ENCODE measurements at regions not wholly inside any gene's neighbourhood (a gene's known extent, or its start where the extent isn't known, plus 50 kb on each side); places are given as distances from the start of the nearest gene placed in this dataset.

DNA sequence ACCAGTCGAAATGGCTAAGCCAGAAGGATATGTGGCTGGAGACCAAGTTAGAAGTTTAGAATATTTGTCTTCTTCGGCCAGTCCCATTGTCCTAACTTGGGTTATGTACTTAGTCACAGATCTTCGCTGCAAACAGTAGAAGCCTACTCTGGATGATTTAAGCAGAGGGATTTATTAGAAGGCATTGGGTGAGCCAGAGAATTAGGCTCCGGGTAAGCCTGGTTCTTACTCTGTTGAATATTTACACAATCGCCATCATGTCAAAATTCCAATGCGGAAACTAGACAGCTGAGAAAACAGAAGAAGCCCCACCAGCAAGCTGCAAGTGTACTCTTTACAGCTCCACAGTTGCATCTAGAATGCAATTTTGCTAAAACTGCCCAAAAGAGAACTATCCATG, 276.6 kb downstream of the CMPK2 start:
- POLR2A ChIA-PET = no interaction called here
- no peaks in the 10 kb centered on the region for H3K4me1 Mint-ChIP-seq
- no peak for ATAC-seq

DNA sequence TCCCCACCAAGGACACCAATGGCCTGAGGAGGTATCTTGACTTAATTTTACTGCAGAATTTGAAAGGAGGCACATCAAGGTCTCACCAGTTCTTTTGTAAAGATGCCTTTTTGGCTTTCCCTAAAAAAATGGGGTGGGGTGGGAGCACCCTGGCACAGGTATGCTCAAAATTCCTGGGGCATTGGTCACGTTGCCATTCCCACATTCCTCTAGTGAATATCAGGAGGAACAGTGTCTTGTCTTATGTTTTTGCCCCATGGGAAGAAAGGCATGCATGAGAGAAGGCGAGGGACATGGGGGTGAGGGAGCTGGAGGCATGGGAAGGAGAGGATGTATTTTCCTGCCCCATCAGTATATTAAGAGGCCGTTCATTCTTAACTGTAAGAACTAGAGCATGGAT, 275.3 kb downstream of the CMPK2 start:
- H3K27me3 Mint-ChIP-seq = peaks cover 0 to 7% (median 1%) of the 10 kb centered on the region in 5 donors
- POLR2A ChIA-PET = no interaction called here
- no peaks in the 10 kb centered on the region for H3K4me1 Mint-ChIP-seq
- H3K36me3 Mint-ChIP-seq = no peaks in the 10 kb centered on the region
- H3K27ac Mint-ChIP-seq = no peak overlapping the region
- DNase-seq (no peak), ATAC-seq (no peak)
- H3K9me3 Mint-ChIP-seq = peaks cover 0 to 14% (median 0%) of the 10 kb centered on the region in 9 donors
- H3K4me3 Mint-ChIP-seq = no peak overlapping the region

More for the DNA sequence above, 276.6 kb downstream of the CMPK2 start:
- Mint-ChIP-seq H3K4me3 (no peak overlapping the region), H3K9me3 (peaks cover 0 to 14% (median 0%) of the 10 kb centered on the region in 9 donors), H3K27ac (no peak overlapping the region), H3K27me3 (peaks cover 0 to 7% (median 1%) of the 10 kb centered on the region in 5 donors), H3K36me3 (no peaks in the 10 kb centered on the region)
- DNase-seq = no peak

DNA sequence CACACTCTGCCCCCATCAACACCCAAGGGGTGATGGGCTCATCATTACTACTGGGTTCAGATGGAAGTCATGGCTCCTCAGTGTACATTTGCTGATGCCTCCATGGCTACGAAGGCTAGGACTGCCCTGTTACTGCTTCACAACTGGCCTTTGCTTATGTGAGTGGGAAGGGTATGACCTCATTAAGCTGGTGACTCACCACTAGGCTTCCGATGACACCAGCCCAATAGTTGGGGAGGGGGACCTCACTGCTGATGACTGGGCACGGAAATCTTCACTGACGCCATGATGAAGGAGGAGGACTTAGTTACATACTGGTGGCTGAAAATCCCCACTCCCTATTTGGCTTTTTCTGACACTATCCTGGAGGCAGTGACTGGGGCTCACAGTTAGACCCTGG, 263.2 kb downstream of the CMPK2 start:
- no peak for DNase-seq
- Mint-ChIP-seq H3K4me1 (no peaks in the 10 kb centered on the region), H3K4me3 (no peak overlapping the region), H3K9me3 (peaks cover 0 to 1% (median 0%) of the 10 kb centered on the region in 9 donors), H3K27me3 (peaks cover 0 to 9% (median 2%) of the 10 kb centered on the region in 5 donors), H3K36me3 (peaks cover 0 to under 1% (median 0%) of the 10 kb centered on the region in 3 donors), H3K27ac (no peak overlapping the region)
- ATAC-seq = no peak
- POLR2A ChIA-PET = no interaction called here

DNA sequence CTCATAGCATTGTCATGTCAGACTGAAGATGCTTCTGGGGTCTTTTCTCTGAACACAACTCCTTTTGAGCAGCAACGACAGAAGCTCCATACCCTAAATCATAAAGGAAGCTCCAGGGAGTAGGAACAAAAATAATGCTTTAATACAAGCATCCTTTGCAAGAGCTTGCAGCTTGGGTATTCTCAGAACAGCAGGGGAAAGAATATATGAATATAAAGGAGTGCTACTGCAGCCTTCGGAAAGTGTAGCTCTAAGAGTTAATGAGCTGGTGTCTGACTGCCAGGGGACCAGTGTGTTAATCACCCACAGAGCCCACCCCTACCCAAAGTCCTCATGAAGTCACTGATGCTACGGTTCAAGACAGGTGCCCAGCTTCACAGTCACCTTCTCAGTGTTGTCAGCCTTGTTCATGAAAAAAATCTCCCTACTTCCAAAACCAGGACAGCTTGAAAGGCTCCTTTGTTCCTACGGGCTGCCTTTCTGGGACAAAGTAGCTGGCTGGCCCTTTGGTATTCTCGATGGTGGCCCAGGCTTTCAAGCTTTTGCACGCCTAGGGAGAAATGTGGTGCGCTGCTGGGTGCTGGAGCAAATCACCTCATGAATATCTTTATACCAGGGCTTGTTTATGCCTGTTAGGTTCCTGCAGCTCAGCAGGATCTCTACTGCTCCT, 259.7 kb downstream of the CMPK2 start:
- Mint-ChIP-seq H3K36me3 (no peaks in the 10 kb centered on the region), H3K4me1 (no peaks in the 10 kb centered on the region), H3K27me3 (peaks cover 0 to 10% (median 1%) of the 10 kb centered on the region in 5 donors), H3K4me3 (no peak overlapping the region), H3K27ac (no peak overlapping the region), H3K9me3 (peaks cover 0 to 13% (median 1%) of the 10 kb centered on the region in 9 donors)
- DNase-seq (no peak), ATAC-seq (no peak)
- POLR2A ChIA-PET = no interaction called here

DNA sequence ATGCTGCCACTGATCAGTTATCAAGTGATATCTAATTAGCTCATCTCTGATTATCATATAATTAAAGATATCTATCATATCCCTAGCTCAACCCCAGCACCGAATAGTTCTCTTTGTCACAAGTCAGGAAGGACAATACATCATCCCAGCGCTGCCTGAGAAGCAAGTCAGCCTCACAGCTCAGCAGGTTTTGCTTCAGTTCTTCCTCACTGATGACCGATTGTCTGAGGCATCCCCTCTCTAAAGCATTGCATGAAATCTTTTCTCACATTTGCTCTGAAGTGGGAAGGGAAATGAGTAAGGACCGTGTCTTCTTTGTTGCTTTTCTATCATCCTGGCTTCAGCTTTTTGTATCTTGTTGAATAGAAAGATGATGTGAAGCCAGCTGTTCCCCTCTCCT, 247.9 kb downstream of the CMPK2 start:
- ATAC-seq (no peak), DNase-seq (no peak)
- H3K27ac Mint-ChIP-seq = no peak overlapping the region
- POLR2A ChIA-PET = no interaction called here
- peaks cover 4 to 23% (median 10%) of the 10 kb centered on the region in 5 donors for H3K27me3 Mint-ChIP-seq
- no peaks in the 10 kb centered on the region for H3K4me1 Mint-ChIP-seq
- peaks cover 0 to 19% (median 9%) of the 10 kb centered on the region in 9 donors for H3K9me3 Mint-ChIP-seq
- H3K4me3 Mint-ChIP-seq = no peak overlapping the region
- H3K36me3 Mint-ChIP-seq = peaks cover 0 to 8% (median 0%) of the 10 kb centered on the region in 3 donors

DNA sequence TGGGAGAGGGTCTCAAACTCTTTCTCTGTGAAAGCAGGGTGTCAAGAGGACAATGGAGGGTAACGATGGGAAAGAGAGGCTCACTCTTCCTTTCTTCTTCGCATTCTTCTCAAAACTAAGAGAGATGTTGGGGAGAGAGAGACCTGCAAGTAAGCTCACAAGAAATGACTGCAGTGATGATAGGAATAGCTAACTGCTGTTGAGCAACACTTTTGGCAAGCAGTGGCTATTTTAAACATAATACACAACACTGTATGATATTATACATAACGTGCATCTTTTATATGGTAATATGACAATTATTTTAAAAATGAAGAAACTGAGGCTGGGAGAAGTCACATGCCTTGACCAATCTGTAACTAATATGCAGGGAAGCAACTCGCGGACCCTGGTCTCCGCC, 247.5 kb downstream of the CMPK2 start:
- peaks cover 0 to 15% (median 7%) of the 10 kb centered on the region in 9 donors for H3K9me3 Mint-ChIP-seq
- H3K36me3 Mint-ChIP-seq = peaks cover 0 to 5% (median 0%) of the 10 kb centered on the region in 3 donors
- H3K27ac Mint-ChIP-seq = no peak overlapping the region
- H3K27me3 Mint-ChIP-seq = peaks cover 4 to 23% (median 10%) of the 10 kb centered on the region in 5 donors
- no peaks in the 10 kb centered on the region for H3K4me1 Mint-ChIP-seq
- ATAC-seq (no peak), DNase-seq (no peak)
- POLR2A ChIA-PET = no interaction called here
- H3K4me3 Mint-ChIP-seq = no peak overlapping the region

DNA sequence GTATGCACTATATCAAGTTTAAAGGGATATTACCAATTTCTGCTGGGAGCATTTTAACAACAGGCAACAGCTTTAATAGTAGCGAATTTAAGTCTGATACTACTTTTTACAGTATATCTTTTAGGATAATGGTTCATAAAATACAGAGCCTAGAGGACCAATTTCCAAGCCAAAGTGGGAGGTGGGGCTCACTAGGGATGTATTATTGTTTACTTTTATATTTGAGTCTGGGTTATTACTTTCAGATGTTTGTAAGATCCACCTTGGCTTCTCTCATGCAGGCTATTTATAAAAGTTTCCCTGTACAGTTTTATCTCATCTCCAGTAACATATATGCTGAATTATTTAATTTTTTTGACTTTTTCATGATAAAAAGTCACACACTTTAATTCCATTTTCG, 242.0 kb downstream of the CMPK2 start:
- no peak overlapping the region for H3K27ac Mint-ChIP-seq
- POLR2A ChIA-PET = no interaction called here
- peaks cover 0 to 10% (median 3%) of the 10 kb centered on the region in 5 donors for H3K27me3 Mint-ChIP-seq
- H3K36me3 Mint-ChIP-seq = no peaks in the 10 kb centered on the region
- no peaks in the 10 kb centered on the region for H3K9me3 Mint-ChIP-seq
- DNase-seq (no peak), ATAC-seq (no peak)
- H3K4me3 Mint-ChIP-seq = no peak overlapping the region
- H3K4me1 Mint-ChIP-seq = no peaks in the 10 kb centered on the region

DNA sequence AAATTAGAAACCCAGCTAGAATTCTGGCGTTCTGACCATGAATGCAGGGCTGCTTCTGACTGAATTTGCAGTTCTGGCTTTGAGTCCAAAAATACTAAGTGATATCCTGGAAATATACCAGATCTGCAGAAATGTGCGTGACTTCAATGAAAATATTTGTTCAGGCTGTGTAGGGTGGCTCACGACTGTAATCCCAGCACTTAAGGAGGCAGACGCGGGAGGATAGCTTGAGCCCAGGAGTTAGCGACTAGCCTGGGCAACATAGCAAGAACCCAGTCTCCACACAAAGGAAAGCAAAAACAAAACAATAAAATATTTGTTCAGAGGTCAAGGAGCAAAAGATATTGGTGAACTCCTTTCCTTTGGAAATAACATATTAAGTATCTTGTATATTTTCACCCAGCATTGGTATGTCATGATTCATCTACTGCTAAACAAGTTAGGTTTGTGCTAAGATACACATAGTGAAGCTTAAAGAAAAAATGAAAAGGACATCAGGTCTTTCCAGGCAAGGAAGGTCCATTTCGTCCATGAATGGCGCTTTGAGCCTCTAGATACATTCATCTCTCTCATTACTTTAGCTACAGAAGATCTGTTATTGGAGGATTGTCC, 239.2 kb downstream of the CMPK2 start:
- Mint-ChIP-seq H3K4me3 (no peak overlapping the region), H3K36me3 (no peaks in the 10 kb centered on the region), H3K4me1 (no peaks in the 10 kb centered on the region), H3K9me3 (peaks cover 0 to 9% (median 0%) of the 10 kb centered on the region in 9 donors), H3K27me3 (peaks cover 4 to 21% (median 5%) of the 10 kb centered on the region in 5 donors), H3K27ac (no peak overlapping the region)
- POLR2A ChIA-PET = no interaction called here
- no peak for DNase-seq
- no peak for ATAC-seq

DNA sequence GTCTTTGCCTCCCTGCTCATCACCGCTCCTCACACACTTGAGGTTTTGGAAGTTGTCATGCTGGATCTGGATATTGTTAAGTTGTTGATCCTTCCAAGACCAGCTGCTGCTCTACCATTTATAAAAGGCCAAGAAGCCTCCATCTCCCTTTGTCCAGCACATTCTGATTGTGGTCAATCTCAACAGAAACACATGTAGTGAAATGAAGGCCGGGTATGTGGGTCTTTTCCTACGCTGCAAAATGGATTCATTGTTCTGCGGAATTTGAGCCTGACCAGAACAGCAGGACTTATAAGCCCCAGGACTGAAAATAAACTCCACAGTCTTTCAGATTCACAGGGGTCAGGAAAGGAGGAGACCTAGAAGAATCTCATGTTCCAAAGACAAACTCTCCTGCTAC, 238.4 kb downstream of the CMPK2 start:
- Mint-ChIP-seq H3K4me1 (no peaks in the 10 kb centered on the region), H3K9me3 (peaks cover 0 to 9% (median 0%) of the 10 kb centered on the region in 9 donors), H3K36me3 (no peaks in the 10 kb centered on the region), H3K27me3 (peaks cover 4 to 21% (median 5%) of the 10 kb centered on the region in 5 donors), H3K4me3 (no peak overlapping the region), H3K27ac (no peak overlapping the region)
- no peak for ATAC-seq
- POLR2A ChIA-PET = no interaction called here
- no peak for DNase-seq

DNA sequence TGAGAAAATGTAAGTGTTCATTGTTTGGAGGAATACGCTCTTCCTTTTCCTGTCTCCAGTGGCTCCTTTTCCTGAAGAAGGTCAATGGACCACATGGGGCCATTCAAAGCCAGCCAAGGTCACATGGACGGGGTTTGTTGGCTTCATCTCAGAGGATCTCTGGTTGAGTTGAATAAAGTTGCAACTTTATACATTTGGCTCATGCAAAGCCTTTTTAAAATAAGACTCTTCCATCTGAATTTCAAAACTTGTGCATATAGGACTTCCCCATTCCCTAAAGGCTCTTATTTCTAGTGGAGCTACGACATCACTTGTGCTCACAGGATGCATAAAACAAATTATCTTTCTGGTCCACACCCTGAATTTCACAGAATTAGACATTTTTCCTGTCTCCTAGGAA, 235.5 kb downstream of the CMPK2 start:
- H3K27ac Mint-ChIP-seq = no peak overlapping the region
- DNase-seq = no peak
- no peaks in the 10 kb centered on the region for H3K36me3 Mint-ChIP-seq
- POLR2A ChIA-PET = no interaction called here
- peaks cover 2 to 21% (median 4%) of the 10 kb centered on the region in 5 donors for H3K27me3 Mint-ChIP-seq
- peaks cover 0 to 9% (median 0%) of the 10 kb centered on the region in 9 donors for H3K9me3 Mint-ChIP-seq
- no peak overlapping the region for H3K4me3 Mint-ChIP-seq
- H3K4me1 Mint-ChIP-seq = no peaks in the 10 kb centered on the region
- ATAC-seq = no peak

DNA sequence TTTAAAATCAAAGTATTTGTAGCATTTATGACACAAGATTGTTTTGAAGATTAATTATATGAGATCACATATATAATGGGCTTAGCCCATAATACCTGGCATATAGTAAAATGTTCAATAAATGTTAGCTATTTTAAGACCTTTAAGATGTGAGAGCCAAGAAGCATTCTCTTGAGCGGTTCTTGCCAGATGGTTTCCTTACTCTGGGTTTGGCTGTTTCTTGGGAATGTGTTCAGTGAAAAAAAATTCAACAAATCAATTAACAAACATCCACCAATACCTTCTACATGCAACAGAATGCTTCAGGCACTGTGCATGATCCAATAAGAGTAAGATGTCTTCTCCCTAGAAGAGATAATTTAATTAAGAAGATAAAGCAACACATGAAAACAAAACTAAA, 230.4 kb downstream of the CMPK2 start:
- Mint-ChIP-seq H3K27ac (no peak overlapping the region), H3K9me3 (peaks cover 0 to 2% (median 0%) of the 10 kb centered on the region in 9 donors), H3K4me3 (no peak overlapping the region), H3K36me3 (no peaks in the 10 kb centered on the region), H3K27me3 (peaks cover 0 to 22% (median 13%) of the 10 kb centered on the region in 5 donors), H3K4me1 (no peaks in the 10 kb centered on the region)
- POLR2A ChIA-PET = no interaction called here
- DNase-seq = no peak
- ATAC-seq = no peak

DNA sequence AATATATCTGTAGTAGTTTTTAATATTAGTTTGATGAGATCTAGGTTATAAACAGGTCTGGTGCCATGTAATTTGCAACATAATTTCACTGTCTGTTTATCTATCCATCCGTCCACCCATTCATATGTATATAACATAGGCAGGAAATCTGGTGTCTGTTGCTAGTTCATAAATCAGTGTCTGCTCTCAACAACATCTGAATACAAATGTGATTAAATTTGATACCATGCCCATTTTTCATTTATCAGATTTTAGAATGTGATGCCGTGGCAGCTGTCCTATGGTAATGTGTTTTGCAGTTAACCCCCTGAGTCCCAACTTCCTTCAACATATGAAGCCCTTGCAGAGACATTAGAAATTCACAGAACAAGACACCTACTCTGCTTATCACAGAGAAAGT, 228.4 kb downstream of the CMPK2 start:
- H3K36me3 Mint-ChIP-seq = no peaks in the 10 kb centered on the region
- no peak overlapping the region for H3K4me3 Mint-ChIP-seq
- ATAC-seq (no peak), DNase-seq (no peak)
- H3K27ac Mint-ChIP-seq = no peak overlapping the region
- H3K9me3 Mint-ChIP-seq = peaks cover 0 to 2% (median 0%) of the 10 kb centered on the region in 9 donors
- H3K27me3 Mint-ChIP-seq = peaks cover 4 to 28% (median 15%) of the 10 kb centered on the region in 5 donors
- POLR2A ChIA-PET = no interaction called here
- peaks cover 0 to 2% (median 0%) of the 10 kb centered on the region in 4 donors for H3K4me1 Mint-ChIP-seq

DNA sequence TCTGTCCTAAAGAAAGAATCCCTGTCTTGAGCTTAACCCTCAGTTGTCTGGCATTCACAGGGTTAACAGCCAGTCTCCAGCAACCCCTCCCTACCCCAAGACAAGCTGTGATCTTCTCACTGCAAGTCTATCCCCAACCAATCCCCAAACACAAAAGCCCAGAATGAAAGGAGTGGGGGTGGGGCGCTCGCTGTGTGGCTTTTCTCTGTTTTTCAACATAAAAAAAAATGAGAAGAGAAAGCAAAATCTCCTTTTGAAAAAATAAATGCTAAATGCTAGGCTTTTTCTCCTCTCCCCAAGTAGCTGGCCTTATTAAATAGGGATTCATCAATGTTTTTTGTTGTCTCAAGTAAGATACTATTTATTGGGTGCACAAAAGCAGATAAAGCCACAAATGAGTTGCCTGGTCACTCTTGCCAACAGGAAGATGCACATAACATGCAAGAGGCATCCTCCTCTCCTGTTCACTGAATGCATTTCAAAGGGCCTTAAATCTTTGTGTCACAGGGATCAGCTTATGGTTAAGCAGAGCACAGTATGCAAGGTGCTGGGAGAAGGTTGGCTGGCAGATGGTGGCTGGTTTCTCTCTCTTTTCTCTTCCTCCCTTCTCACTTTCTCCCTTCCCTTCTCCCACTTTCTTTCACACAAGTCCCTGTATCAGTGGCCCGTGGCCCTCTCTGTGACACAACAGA, 225.6 kb downstream of the CMPK2 start:
- H3K27me3 Mint-ChIP-seq = peaks cover 4 to 28% (median 15%) of the 10 kb centered on the region in 5 donors
- DNase-seq = no peak
- POLR2A ChIA-PET = no interaction called here
- no peak overlapping the region for H3K4me3 Mint-ChIP-seq
- no peak for ATAC-seq
- H3K9me3 Mint-ChIP-seq = no peaks in the 10 kb centered on the region
- H3K27ac Mint-ChIP-seq = no peak overlapping the region
- H3K4me1 Mint-ChIP-seq = peaks cover 0 to 2% (median 0%) of the 10 kb centered on the region in 4 donors
- no peaks in the 10 kb centered on the region for H3K36me3 Mint-ChIP-seq
